ENCODE measurements at regions not wholly inside any gene's neighbourhood (a gene's known extent, or its start where the extent isn't known, plus 50 kb on each side); places are given as distances from the start of the nearest gene placed in this dataset.

DNA sequence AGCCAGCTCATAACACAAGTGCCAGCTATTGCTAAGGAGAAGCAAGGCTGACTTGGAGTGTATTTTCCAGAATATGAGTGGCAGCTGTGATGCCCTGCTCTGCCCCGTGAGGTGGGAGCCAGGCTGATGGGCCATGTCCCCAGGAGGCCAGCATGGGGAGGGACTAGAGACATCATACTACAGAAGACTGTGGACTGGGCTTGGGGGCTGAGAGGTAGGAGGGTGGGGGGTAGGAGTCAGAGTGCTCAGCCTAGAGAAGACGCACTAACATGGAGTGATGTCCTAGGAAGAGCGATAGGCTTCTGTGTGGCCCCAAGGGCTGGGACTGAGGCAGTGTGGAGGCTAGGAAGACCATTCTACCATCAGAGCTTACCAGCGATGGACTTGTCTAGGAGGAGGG, 143.7 kb downstream of the WSCD1 start:
- BruUV-seq (replicated peaks) = no TSS peak
- Histone ChIP-seq H3K9me3 (ENCODE audit: low read length) (no peaks in the 10 kb centered on the region), H3K36me3 (ENCODE audit: insufficient read depth, low read length) (no peaks in the 10 kb centered on the region), H4K20me1 (ENCODE audit: insufficient read depth, low read length) (no peaks in the 10 kb centered on the region), H3K79me2 (ENCODE audit: insufficient read depth, low read depth, low read length) (no peaks in the 10 kb centered on the region), H3K4me2 (ENCODE audit: low read length) (no peak overlapping the region), H3K9me2 (ENCODE audit: insufficient read depth, low read length) (no peaks in the 10 kb centered on the region), H3K4me3 (ENCODE audit: low read depth, low read length, poor library complexity, severe bottlenecking) (no peak overlapping the region), H3K4me1 (ENCODE audit: insufficient read depth, low read length, poor library complexity, severe bottlenecking) (no peaks in the 10 kb centered on the region), H2AFZ (ENCODE audit: low read length) (no peak overlapping the region), H3K27ac (ENCODE audit: low read depth, low read length, poor library complexity, severe bottlenecking) (no peak overlapping the region)
- POLR2A ChIA-PET = no interaction called here
- intact Hi-C loops (cut with micrococcal nuclease; ENCODE audit: unreplicated experiment) = no loop called here
- CTCF ChIA-PET (ENCODE audit: unreplicated experiment) = no interaction called here
- no peak for DNase-seq (ENCODE audit: low spot score)
- TF ChIP-seq, protein P1, sequence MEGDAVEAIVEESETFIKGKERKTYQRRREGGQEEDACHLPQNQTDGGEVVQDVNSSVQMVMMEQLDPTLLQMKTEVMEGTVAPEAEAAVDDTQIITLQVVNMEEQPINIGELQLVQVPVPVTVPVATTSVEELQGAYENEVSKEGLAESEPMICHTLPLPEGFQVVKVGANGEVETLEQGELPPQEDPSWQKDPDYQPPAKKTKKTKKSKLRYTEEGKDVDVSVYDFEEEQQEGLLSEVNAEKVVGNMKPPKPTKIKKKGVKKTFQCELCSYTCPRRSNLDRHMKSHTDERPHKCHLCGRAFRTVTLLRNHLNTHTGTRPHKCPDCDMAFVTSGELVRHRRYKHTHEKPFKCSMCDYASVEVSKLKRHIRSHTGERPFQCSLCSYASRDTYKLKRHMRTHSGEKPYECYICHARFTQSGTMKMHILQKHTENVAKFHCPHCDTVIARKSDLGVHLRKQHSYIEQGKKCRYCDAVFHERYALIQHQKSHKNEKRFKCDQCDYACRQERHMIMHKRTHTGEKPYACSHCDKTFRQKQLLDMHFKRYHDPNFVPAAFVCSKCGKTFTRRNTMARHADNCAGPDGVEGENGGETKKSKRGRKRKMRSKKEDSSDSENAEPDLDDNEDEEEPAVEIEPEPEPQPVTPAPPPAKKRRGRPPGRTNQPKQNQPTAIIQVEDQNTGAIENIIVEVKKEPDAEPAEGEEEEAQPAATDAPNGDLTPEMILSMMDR (conservative IDR thresholded peaks at IDR 0.05; ENCODE audit: low read length) = no peak
- no peak for TF ChIP-seq EZH2phosphoT487 (IDR thresholded peaks at IDR 0.05; ENCODE audit: borderline replicate concordance, low read depth, low read length)

- H3K4me1 ChIP-seq (ENCODE audit: insufficient read depth, low read length, poor library complexity, severe bottlenecking) = no peaks in the 10 kb centered on the region
- no peaks in the 10 kb centered on the region for H3K79me2 ChIP-seq (ENCODE audit: insufficient read depth, low read depth, low read length)
- no peaks in the 10 kb centered on the region for H3K9me2 ChIP-seq (ENCODE audit: insufficient read depth, low read length)
- DNase-seq (ENCODE audit: low spot score) = no peak
- H3K4me3 ChIP-seq (ENCODE audit: low read depth, low read length, poor library complexity, severe bottlenecking) = no peak overlapping the region
- no peak overlapping the region for H3K4me2 ChIP-seq (ENCODE audit: low read length)
- H3K36me3 ChIP-seq (ENCODE audit: insufficient read depth, low read length) = no peaks in the 10 kb centered on the region
- no peak overlapping the region for H2AFZ ChIP-seq (ENCODE audit: low read length)
- ChIA-PET POLR2A (no interaction called here), CTCF (ENCODE audit: unreplicated experiment) (no interaction called here)
- no TSS peak for BruUV-seq (replicated peaks)
- H3K9me3 ChIP-seq (ENCODE audit: low read length) = no peaks in the 10 kb centered on the region
- no peak for TF ChIP-seq EZH2phosphoT487 (IDR thresholded peaks at IDR 0.05; ENCODE audit: borderline replicate concordance, low read depth, low read length)
- TF ChIP-seq, protein P1 (conservative IDR thresholded peaks at IDR 0.05; ENCODE audit: low read length) = no peak
- intact Hi-C loops (cut with micrococcal nuclease; ENCODE audit: unreplicated experiment) = no loop called here
- H4K20me1 ChIP-seq (ENCODE audit: insufficient read depth, low read length) = no peaks in the 10 kb centered on the region
- no peak overlapping the region for H3K27ac ChIP-seq (ENCODE audit: low read depth, low read length, poor library complexity, severe bottlenecking)
Observed at GRCh38 chr17:6212766-6213165, 142.6 kb downstream of the WSCD1 start.

- ChIA-PET POLR2A (no interaction called here), CTCF (ENCODE audit: unreplicated experiment) (no interaction called here)
- Histone ChIP-seq H3K79me2 (ENCODE audit: insufficient read depth, low read depth, low read length) (no peaks in the 10 kb centered on the region), H2AFZ (ENCODE audit: low read length) (no peak overlapping the region), H3K4me1 (ENCODE audit: insufficient read depth, low read length, poor library complexity, severe bottlenecking) (no peaks in the 10 kb centered on the region), H3K4me2 (ENCODE audit: low read length) (no peak overlapping the region), H4K20me1 (ENCODE audit: insufficient read depth, low read length) (no peaks in the 10 kb centered on the region), H3K36me3 (ENCODE audit: insufficient read depth, low read length) (no peaks in the 10 kb centered on the region), H3K4me3 (ENCODE audit: low read depth, low read length, poor library complexity, severe bottlenecking) (no peak overlapping the region), H3K9me2 (ENCODE audit: insufficient read depth, low read length) (no peaks in the 10 kb centered on the region), H3K9me3 (ENCODE audit: low read length) (no peaks in the 10 kb centered on the region), H3K27ac (ENCODE audit: low read depth, low read length, poor library complexity, severe bottlenecking) (no peak overlapping the region)
- no peak for TF ChIP-seq EZH2phosphoT487 (IDR thresholded peaks at IDR 0.05; ENCODE audit: borderline replicate concordance, low read depth, low read length)
- TF ChIP-seq, protein P1 (conservative IDR thresholded peaks at IDR 0.05; ENCODE audit: low read length) = no peak
- no TSS peak for BruUV-seq (replicated peaks)
- no peak for DNase-seq (ENCODE audit: low spot score)
- intact Hi-C loops (cut with micrococcal nuclease; ENCODE audit: unreplicated experiment) = no loop called here
Observed at GRCh38 chr17:6209829-6210228, 139.7 kb downstream of the WSCD1 start.

Measured in OCI-LY7 (cell line).